ENCODE measurements at regions not wholly inside any gene's neighbourhood (a gene's known extent, or its start where the extent isn't known, plus 50 kb on each side); places are given as distances from the start of the nearest gene placed in this dataset.

GRCh38 chr20:12305188-12305950 is 387.7 kb downstream of the BTBD3 start:
- DNase-seq, result no peak

- DNase-seq, result peak; percentile 11
These were observed 388.4 kb downstream of the BTBD3 start for GRCh38 chr20:12306107-12306506.

- no peak for DNase-seq
These were observed 393.6 kb downstream of the BTBD3 start for GRCh38 chr20:12311094-12311865.

GRCh38 chr20:12315652-12316051 is 398.0 kb downstream of the BTBD3 start:
- peak; percentile 15 for DNase-seq

GRCh38 chr20:12316794-12317193 is 399.1 kb downstream of the BTBD3 start:
- no peak for DNase-seq

GRCh38 chr20:12317433-12317832 is 399.7 kb downstream of the BTBD3 start:
- no peak for DNase-seq

- DNase-seq, result no peak
These were observed 400.4 kb downstream of the BTBD3 start for GRCh38 chr20:12318043-12318442.

GRCh38 chr20:12321736-12322135 is 404.0 kb downstream of the BTBD3 start:
- DNase-seq, result no peak

- no peak for DNase-seq
These were observed 409.5 kb downstream of the BTBD3 start for GRCh38 chr20:12327205-12327604.

- no peak for DNase-seq
These were observed 413.5 kb downstream of the BTBD3 start for GRCh38 chr20:12331236-12331635.

- no peak for DNase-seq
These were observed 419.9 kb downstream of the BTBD3 start for GRCh38 chr20:12337601-12338000.

- DNase-seq, result no peak
These were observed 428.3 kb downstream of the BTBD3 start for GRCh38 chr20:12345978-12346377.

- DNase-seq, result no peak
These were observed 436.1 kb downstream of the BTBD3 start for GRCh38 chr20:12353842-12354241.

GRCh38 chr20:12354725-12355124 is 437.0 kb downstream of the BTBD3 start:
- DNase-seq, result no peak

- no peak for DNase-seq
These were observed 437.5 kb downstream of the BTBD3 start for GRCh38 chr20:12355185-12355584.

GRCh38 chr20:12358006-12358654 is 440.4 kb downstream of the BTBD3 start:
- no peak for DNase-seq

GRCh38 chr20:12358655-12359009 is 440.9 kb downstream of the BTBD3 start:
- DNase-seq, result no peak

- peak; percentile 99 for DNase-seq
These were observed 454.3 kb downstream of the BTBD3 start for GRCh38 chr20:12371990-12372389.

- DNase-seq, result peak; percentile 95
These were observed 454.9 kb downstream of the BTBD3 start for GRCh38 chr20:12372557-12372956.

GRCh38 chr20:12375967-12376366 is 458.3 kb downstream of the BTBD3 start:
- no peak for DNase-seq

GRCh38 chr20:12383821-12384220 is 466.1 kb downstream of the BTBD3 start:
- DNase-seq, result no peak

GRCh38 chr20:12386821-12387220 is 469.1 kb downstream of the BTBD3 start:
- DNase-seq, result no peak

GRCh38 chr20:12391099-12391498 is 473.4 kb downstream of the BTBD3 start:
- no peak for DNase-seq

GRCh38 chr20:12394786-12395185 is 477.1 kb downstream of the BTBD3 start:
- no peak for DNase-seq

Measured in NCI-H510A treated with DMSO at 0.1 percent for 48 hours (cell line).